HEK293 (cell line): ENCODE measurements at regions not wholly inside any gene's neighbourhood (a gene's known extent, or its start where the extent isn't known, plus 50 kb on each side); places are given as distances from the start of the nearest gene placed in this dataset.

Source experiments
- ATF2 ChIP-seq: fragments of 450-650 bp; formaldehyde crosslinking; IDR thresholded peaks from 2 replicates; pipeline ENCODE4 v1.5.1; 2016; ENCODE audit warnings: missing biosample characterization, missing genetic modification characterization, low read depth
- BCL6B ChIP-seq: fragments of 450-650 bp; formaldehyde crosslinking; IDR thresholded peaks from 2 replicates; pipeline ENCODE4 v1.5.1; 2017; ENCODE audit warnings: missing biosample characterization, missing genetic modification characterization
- HOXA7 ChIP-seq: sonication (generic); formaldehyde crosslinking; IDR thresholded peaks from 2 replicates; pipeline ENCODE4 v1.8.1; 2022; ENCODE audit warnings: missing genetic modification reagents, borderline replicate concordance
- OVOL3 ChIP-seq: fragments of 450-650 bp; formaldehyde crosslinking; IDR thresholded peaks from 2 replicates; pipeline ENCODE4 v1.5.1; 2016; ENCODE audit warnings: missing biosample characterization, missing genetic modification characterization
- REST ChIP-seq: fragments of 450-650 bp; formaldehyde crosslinking; IDR thresholded peaks from 2 replicates; pipeline ENCODE4 v1.5.1; 2016; ENCODE audit warnings: missing biosample characterization, missing genetic modification characterization
- ZNF23 ChIP-seq: fragments of 450-650 bp; formaldehyde crosslinking; IDR thresholded peaks from 2 replicates; pipeline ENCODE4 v1.5.1; 2016; ENCODE audit warnings: missing biosample characterization, missing genetic modification characterization, borderline replicate concordance
- ZNF24 ChIP-seq: fragments of 450-650 bp; formaldehyde crosslinking; IDR thresholded peaks from 2 replicates; pipeline ENCODE4 v1.5.1; 2016; ENCODE audit warnings: missing biosample characterization, missing genetic modification characterization
- ZNF645 ChIP-seq: fragments of 450-650 bp; formaldehyde crosslinking; IDR thresholded peaks from 2 replicates; pipeline ENCODE4; 2016; ENCODE audit warnings: missing biosample characterization, missing genetic modification characterization
- TF ChIP-seq, protein P1 (sequence below): fragments of 450-650 bp; IDR thresholded peaks from 2 replicates; pipeline ENCODE4 v1.5.1; 2018; ENCODE audit warnings: missing biosample characterization, mild to moderate bottlenecking, missing genetic modification characterization
- TF ChIP-seq, protein P2 (sequence below): fragments of 450-650 bp; formaldehyde crosslinking; IDR thresholded peaks from 2 replicates; pipeline ENCODE4 v1.5.1; 2016; ENCODE audit warnings: missing biosample characterization, missing genetic modification characterization
- TF ChIP-seq, protein P3 (sequence below): fragments of 450-650 bp; formaldehyde crosslinking; optimal IDR thresholded peaks from 2 replicates; pipeline ENCODE3; 2016; ENCODE audit warnings: missing biosample characterization, mild to moderate bottlenecking, missing genetic modification characterization

GRCh38 chr16:51683882-51684281 is 532.8 kb upstream of the SALL1 start:
- TF ChIP-seq, protein P1, sequence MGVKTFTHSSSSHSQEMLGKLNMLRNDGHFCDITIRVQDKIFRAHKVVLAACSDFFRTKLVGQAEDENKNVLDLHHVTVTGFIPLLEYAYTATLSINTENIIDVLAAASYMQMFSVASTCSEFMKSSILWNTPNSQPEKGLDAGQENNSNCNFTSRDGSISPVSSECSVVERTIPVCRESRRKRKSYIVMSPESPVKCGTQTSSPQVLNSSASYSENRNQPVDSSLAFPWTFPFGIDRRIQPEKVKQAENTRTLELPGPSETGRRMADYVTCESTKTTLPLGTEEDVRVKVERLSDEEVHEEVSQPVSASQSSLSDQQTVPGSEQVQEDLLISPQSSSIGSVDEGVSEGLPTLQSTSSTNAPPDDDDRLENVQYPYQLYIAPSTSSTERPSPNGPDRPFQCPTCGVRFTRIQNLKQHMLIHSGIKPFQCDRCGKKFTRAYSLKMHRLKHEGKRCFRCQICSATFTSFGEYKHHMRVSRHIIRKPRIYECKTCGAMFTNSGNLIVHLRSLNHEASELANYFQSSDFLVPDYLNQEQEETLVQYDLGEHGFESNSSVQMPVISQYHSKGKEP (tag by site-specific recombination) = no peak
- TF ChIP-seq, protein P2, sequence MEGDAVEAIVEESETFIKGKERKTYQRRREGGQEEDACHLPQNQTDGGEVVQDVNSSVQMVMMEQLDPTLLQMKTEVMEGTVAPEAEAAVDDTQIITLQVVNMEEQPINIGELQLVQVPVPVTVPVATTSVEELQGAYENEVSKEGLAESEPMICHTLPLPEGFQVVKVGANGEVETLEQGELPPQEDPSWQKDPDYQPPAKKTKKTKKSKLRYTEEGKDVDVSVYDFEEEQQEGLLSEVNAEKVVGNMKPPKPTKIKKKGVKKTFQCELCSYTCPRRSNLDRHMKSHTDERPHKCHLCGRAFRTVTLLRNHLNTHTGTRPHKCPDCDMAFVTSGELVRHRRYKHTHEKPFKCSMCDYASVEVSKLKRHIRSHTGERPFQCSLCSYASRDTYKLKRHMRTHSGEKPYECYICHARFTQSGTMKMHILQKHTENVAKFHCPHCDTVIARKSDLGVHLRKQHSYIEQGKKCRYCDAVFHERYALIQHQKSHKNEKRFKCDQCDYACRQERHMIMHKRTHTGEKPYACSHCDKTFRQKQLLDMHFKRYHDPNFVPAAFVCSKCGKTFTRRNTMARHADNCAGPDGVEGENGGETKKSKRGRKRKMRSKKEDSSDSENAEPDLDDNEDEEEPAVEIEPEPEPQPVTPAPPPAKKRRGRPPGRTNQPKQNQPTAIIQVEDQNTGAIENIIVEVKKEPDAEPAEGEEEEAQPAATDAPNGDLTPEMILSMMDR (tag by site-specific recombination) = no peak
- no peak for TF ChIP-seq BCL6B (tag by site-specific recombination)
- TF ChIP-seq, protein P3, sequence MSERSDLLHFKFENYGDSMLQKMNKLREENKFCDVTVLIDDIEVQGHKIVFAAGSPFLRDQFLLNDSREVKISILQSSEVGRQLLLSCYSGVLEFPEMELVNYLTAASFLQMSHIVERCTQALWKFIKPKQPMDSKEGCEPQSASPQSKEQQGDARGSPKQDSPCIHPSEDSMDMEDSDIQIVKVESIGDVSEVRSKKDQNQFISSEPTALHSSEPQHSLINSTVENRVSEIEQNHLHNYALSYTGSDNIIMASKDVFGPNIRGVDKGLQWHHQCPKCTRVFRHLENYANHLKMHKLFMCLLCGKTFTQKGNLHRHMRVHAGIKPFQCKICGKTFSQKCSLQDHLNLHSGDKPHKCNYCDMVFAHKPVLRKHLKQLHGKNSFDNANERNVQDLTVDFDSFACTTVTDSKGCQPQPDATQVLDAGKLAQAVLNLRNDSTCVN (tag by site-specific recombination) = no peak
- no peak for TF ChIP-seq ZNF24 (tag by site-specific recombination)
- no peak for TF ChIP-seq ZNF23 (tag by site-specific recombination)
- no peak for TF ChIP-seq ZNF645 (tag by site-specific recombination)
- no peak for TF ChIP-seq HOXA7 (CRISPR knock-in tag)
- TF ChIP-seq OVOL3 (tag by site-specific recombination) = no peak
- no peak for TF ChIP-seq ATF2 (tag by site-specific recombination)
- no peak for TF ChIP-seq REST (tag by site-specific recombination)
